Effector memory CD4-positive, alpha-beta T cell (primary cell): ENCODE measurements at regions not wholly inside any gene's neighbourhood (a gene's known extent, or its start where the extent isn't known, plus 50 kb on each side); places are given as distances from the start of the nearest gene placed in this dataset.

ENCODE experiments used
- DNase-seq, 3 donors: peaks; one replicate each; pipeline ENCODE4 v3.0.0-alpha.2; 2020
- H3K27ac ChIP-seq: 2 replicates; pipeline ENCODE4 v1.7.0; 2013; ENCODE audit warnings: mild to moderate bottlenecking, low read length, moderate library complexity; ENCODE audit not compliant: insufficient read depth, poor library complexity, severe bottlenecking
- H3K27me3 ChIP-seq: replicated peaks from 2 replicates; pipeline ENCODE4 v1.7.0; 2013; ENCODE audit warnings: mild to moderate bottlenecking, low read length; ENCODE audit not compliant: insufficient read depth, control insufficient read depth, poor library complexity, severe bottlenecking
- H3K36me3 ChIP-seq: 2 replicates; pipeline ENCODE4 v1.7.0; 2013; ENCODE audit warnings: mild to moderate bottlenecking, low read length, moderate library complexity; ENCODE audit not compliant: control insufficient read depth, insufficient read depth
- H3K4me1 ChIP-seq: 2 replicates; pipeline ENCODE4 v1.7.0; 2013; ENCODE audit warnings: low read length, mild to moderate bottlenecking; ENCODE audit not compliant: control insufficient read depth, insufficient read depth, poor library complexity, severe bottlenecking
- H3K4me3 ChIP-seq: 2 replicates; pipeline ENCODE4 v1.7.0; 2013; ENCODE audit warnings: low read length, low read depth, mild to moderate bottlenecking; ENCODE audit not compliant: insufficient read depth, poor library complexity, severe bottlenecking
- H3K9me3 ChIP-seq: 2 replicates; pipeline ENCODE4 v1.7.0; 2013; ENCODE audit warnings: mild to moderate bottlenecking, low read length, moderate library complexity; ENCODE audit not compliant: control insufficient read depth

- no peaks in the 10 kb centered on the region for H3K36me3 ChIP-seq
- no peak overlapping the region for H3K4me3 ChIP-seq
- H3K27ac ChIP-seq: no peak overlapping the region
- H3K4me1 ChIP-seq: no peaks in the 10 kb centered on the region
- no peak for DNase-seq
- no peaks in the 10 kb centered on the region for H3K9me3 ChIP-seq
- H3K27me3 ChIP-seq: no peaks in the 10 kb centered on the region
These were observed 112.2 kb downstream of the OAT start for GRCh38 chr10:124306520-124306919.

- DNase-seq: no peak
- Histone ChIP-seq H3K27ac (no peak overlapping the region), H3K4me3 (no peak overlapping the region), H3K9me3 (no peaks in the 10 kb centered on the region), H3K36me3 (no peaks in the 10 kb centered on the region), H3K4me1 (no peaks in the 10 kb centered on the region), H3K27me3 (no peaks in the 10 kb centered on the region)
These were observed 112.7 kb downstream of the OAT start for GRCh38 chr10:124305984-124306383.

- DNase-seq: no peak
- H3K4me3 ChIP-seq: no peak overlapping the region
- H3K9me3 ChIP-seq: no peaks in the 10 kb centered on the region
- no peak overlapping the region for H3K27ac ChIP-seq
- H3K36me3 ChIP-seq: no peaks in the 10 kb centered on the region
- no peaks in the 10 kb centered on the region for H3K27me3 ChIP-seq
- H3K4me1 ChIP-seq: no peaks in the 10 kb centered on the region
These were observed 113.6 kb downstream of the OAT start for GRCh38 chr10:124305131-124305530.

GRCh38 chr10:124303662-124304418 lies 114.9 kb downstream of the OAT start:
- no peaks in the 10 kb centered on the region for H3K27me3 ChIP-seq
- DNase-seq: no peak
- H3K36me3 ChIP-seq: no peaks in the 10 kb centered on the region
- no peaks in the 10 kb centered on the region for H3K4me1 ChIP-seq
- no peaks in the 10 kb centered on the region for H3K9me3 ChIP-seq
- H3K27ac ChIP-seq: no peak overlapping the region
- no peak overlapping the region for H3K4me3 ChIP-seq

GRCh38 chr10:124302951-124303505 lies 115.7 kb downstream of the OAT start:
- no peaks in the 10 kb centered on the region for H3K27me3 ChIP-seq
- H3K4me3 ChIP-seq: no peak overlapping the region
- no peak for DNase-seq
- no peaks in the 10 kb centered on the region for H3K9me3 ChIP-seq
- H3K27ac ChIP-seq: no peak overlapping the region
- no peaks in the 10 kb centered on the region for H3K36me3 ChIP-seq
- H3K4me1 ChIP-seq: no peaks in the 10 kb centered on the region

GRCh38 chr10:124301736-124302135 lies 117.0 kb downstream of the OAT start:
- H3K9me3 ChIP-seq: no peaks in the 10 kb centered on the region
- H3K36me3 ChIP-seq: no peaks in the 10 kb centered on the region
- H3K27ac ChIP-seq: no peak overlapping the region
- no peaks in the 10 kb centered on the region for H3K27me3 ChIP-seq
- no peak for DNase-seq
- H3K4me3 ChIP-seq: no peak overlapping the region
- H3K4me1 ChIP-seq: no peaks in the 10 kb centered on the region

GRCh38 chr10:124300735-124301134 lies 118.0 kb downstream of the OAT start:
- Histone ChIP-seq H3K27ac (no peak overlapping the region), H3K4me1 (no peaks in the 10 kb centered on the region), H3K27me3 (no peaks in the 10 kb centered on the region), H3K4me3 (no peak overlapping the region), H3K36me3 (no peaks in the 10 kb centered on the region), H3K9me3 (no peaks in the 10 kb centered on the region)
- no peak for DNase-seq

- no peak overlapping the region for H3K4me3 ChIP-seq
- H3K27ac ChIP-seq: no peak overlapping the region
- H3K4me1 ChIP-seq: no peaks in the 10 kb centered on the region
- no peaks in the 10 kb centered on the region for H3K27me3 ChIP-seq
- H3K9me3 ChIP-seq: no peaks in the 10 kb centered on the region
- H3K36me3 ChIP-seq: no peaks in the 10 kb centered on the region
- DNase-seq: no peak
These were observed 118.5 kb downstream of the OAT start for GRCh38 chr10:124300224-124300623.

GRCh38 chr10:124299696-124300095 lies 119.0 kb downstream of the OAT start:
- no peaks in the 10 kb centered on the region for H3K27me3 ChIP-seq
- no peak for DNase-seq
- H3K27ac ChIP-seq: no peak overlapping the region
- no peak overlapping the region for H3K4me3 ChIP-seq
- H3K9me3 ChIP-seq: no peaks in the 10 kb centered on the region
- no peaks in the 10 kb centered on the region for H3K36me3 ChIP-seq
- H3K4me1 ChIP-seq: no peaks in the 10 kb centered on the region

- DNase-seq: no peak
- Histone ChIP-seq H3K27ac (no peak overlapping the region), H3K36me3 (no peaks in the 10 kb centered on the region), H3K4me1 (no peaks in the 10 kb centered on the region), H3K27me3 (no peaks in the 10 kb centered on the region), H3K9me3 (no peaks in the 10 kb centered on the region), H3K4me3 (no peak overlapping the region)
These were observed 119.8 kb downstream of the OAT start for GRCh38 chr10:124298891-124299290.
